ENCODE measurements at regions not wholly inside any gene's neighbourhood (a gene's known extent, or its start where the extent isn't known, plus 50 kb on each side); places are given as distances from the start of the nearest gene placed in this dataset.
A peak's percentile ranks its signal among the peaks of the same experiment; 100 is the strongest.

DNA sequence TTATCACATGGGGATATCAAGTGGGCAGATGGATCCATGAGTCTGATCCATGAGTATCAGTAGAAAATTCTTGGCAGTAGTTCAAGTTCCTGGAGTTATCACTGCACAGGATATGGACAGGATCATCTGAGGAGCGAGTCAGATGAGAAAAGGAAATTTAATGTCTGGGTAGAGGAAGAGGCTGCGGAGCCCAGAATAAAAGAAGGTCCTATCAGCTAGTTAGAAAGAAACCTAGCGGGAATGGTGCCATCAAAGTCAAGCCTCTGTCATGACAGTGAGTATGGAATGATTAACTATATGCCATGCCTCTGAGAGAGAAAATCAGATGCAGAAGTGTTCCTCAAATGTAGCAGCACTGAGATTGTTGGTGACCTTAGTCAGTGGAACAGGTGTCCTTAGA is 248.1 kb downstream of the PIK3R1 start:
- WGBS (ENCODE audit: low lambda C conversion rate), result 36% methylated on average over 3 of the region's 3 CpGs
- ChIA-PET POLR2A (no interaction called here), CTCF (ENCODE audit: low intra/inter-chr PET ratio, low total read pairs) (no interaction called here)
- no peak overlapping the region for H3K4me3 ChIP-seq (replicated peaks in 1 of 3; ENCODE audit: insufficient read depth in 1 of 3, low read depth in 2 of 3, low read length in 3 of 3)
- no peak overlapping the region for H3K4me2 ChIP-seq (ENCODE audit: low read depth, low read length)
- H4K20me1 ChIP-seq (ENCODE audit: insufficient read depth, low read length), result no peaks in the 10 kb centered on the region
- no peaks in the 10 kb centered on the region for H3K79me2 ChIP-seq (ENCODE audit: insufficient read depth, low read length)
- H2AFZ ChIP-seq (ENCODE audit: low read length), result no peak overlapping the region
- no peak for TF ChIP-seq ZNF343 (CRISPR knock-in tag; IDR thresholded peaks at IDR 0.05)
- TF ChIP-seq NKX3-1 (CRISPR knock-in tag; IDR thresholded peaks at IDR 0.05), result no peak
- no peak for TF ChIP-seq PRPF4 (IDR thresholded peaks at IDR 0.05; ENCODE audit: low read depth, low read length, poor library complexity, severe bottlenecking)
- no peak for TF ChIP-seq ZNF138 (CRISPR knock-in tag; IDR thresholded peaks at IDR 0.05; ENCODE audit: low read depth)
- no peak for TF ChIP-seq RARA (CRISPR knock-in tag; IDR thresholded peaks at IDR 0.05)
- no peak for TF ChIP-seq PHF8 (CRISPR knock-in tag; IDR thresholded peaks at IDR 0.05)
- no peak for TF ChIP-seq SMC3 (IDR thresholded peaks at IDR 0.05; ENCODE audit: low read length)
- TF ChIP-seq ZBTB8A (CRISPR knock-in tag; IDR thresholded peaks at IDR 0.05; ENCODE audit: borderline replicate concordance, low read depth), result no peak
- TF ChIP-seq PITX1 (CRISPR knock-in tag; IDR thresholded peaks at IDR 0.05), result no peak
- TF ChIP-seq CCDC6 (CRISPR knock-in tag; IDR thresholded peaks at IDR 0.05), result no peak
- no peak for TF ChIP-seq ETV6 (CRISPR knock-in tag; conservative IDR thresholded peaks at IDR 0.05)
- DNase-seq (ENCODE audit: low spot score), result no peak
- peaks cover 0 to 3% of the 10 kb centered on the region in 2 experiments; a peak in 1 of 5 replicates for H3K27me3 ChIP-seq (ENCODE audit: control insufficient read depth in 1 of 2, insufficient read depth in 2 of 2, low read length in 2 of 2)
- BruUV-seq (replicated peaks), result no TSS peak
- H3K4me1 ChIP-seq (ENCODE audit: insufficient read depth, low read length), result peaks cover 17% of the 10 kb centered on the region
- intact Hi-C loops (cut with micrococcal nuclease; ENCODE audit: unreplicated experiment), result no loop called here
- H3K27ac ChIP-seq (ENCODE audit: extremely low read length, insufficient read depth, low read length), result no peak overlapping the region
- no peaks in the 10 kb centered on the region for H3K9me3 ChIP-seq (ENCODE audit: low read length)
- no peaks in the 10 kb centered on the region for H3K36me3 ChIP-seq (replicated peaks in 1 of 2; ENCODE audit: control insufficient read depth in 1 of 2, insufficient read depth in 2 of 2, low read length in 2 of 2)
- FAIRE-seq, result no peak
- in situ Hi-C loops (cut with HindIII; ENCODE audit: extremely low pct_ligation_motif_present, low pct_unique_long_range_greater_than_20kb), result no loop called here
- no peak for ATAC-seq
- H3K9ac ChIP-seq (ENCODE audit: insufficient read depth, low read depth, low read length), result no peak overlapping the region

DNA sequence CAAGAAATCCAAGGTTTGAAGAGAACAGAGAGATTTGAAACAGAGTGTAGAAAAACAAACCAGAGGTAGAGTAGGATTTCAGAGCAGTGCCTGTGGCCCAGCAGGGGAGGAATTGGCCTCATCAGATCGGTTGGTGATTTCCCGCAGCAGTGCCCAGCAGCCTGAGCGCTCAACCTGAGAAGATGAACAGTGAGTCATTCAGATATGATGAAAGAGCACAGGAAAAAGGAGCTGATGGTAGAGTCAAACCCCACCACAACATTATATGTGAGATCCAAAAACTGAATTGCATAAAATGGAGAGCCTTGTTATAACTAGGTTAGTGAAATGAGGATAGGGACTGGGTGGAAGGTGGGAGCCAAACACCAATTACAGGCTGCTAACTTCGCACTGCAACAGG is 248.9 kb downstream of the PIK3R1 start:
- ChIA-PET POLR2A (no interaction called here), CTCF (ENCODE audit: low intra/inter-chr PET ratio, low total read pairs) (no interaction called here)
- no peak for TF ChIP-seq MZF1 (CRISPR knock-in tag; IDR thresholded peaks at IDR 0.05; ENCODE audit: borderline replicate concordance)
- TF ChIP-seq RARG (CRISPR knock-in tag; IDR thresholded peaks at IDR 0.05; ENCODE audit: low read depth), result no peak
- peak; percentile 18; the same call in 1 of the 2 replicates for TF ChIP-seq FOSL2 (CRISPR knock-in tag; IDR thresholded peaks at IDR 0.05)
- Histone ChIP-seq H3K79me2 (ENCODE audit: insufficient read depth, low read length) (no peaks in the 10 kb centered on the region), H2AFZ (ENCODE audit: low read length) (no peak overlapping the region), H3K9ac (ENCODE audit: insufficient read depth, low read depth, low read length) (no peak overlapping the region), H4K20me1 (ENCODE audit: insufficient read depth, low read length) (no peaks in the 10 kb centered on the region), H3K36me3 (replicated peaks in 1 of 2; ENCODE audit: control insufficient read depth in 1 of 2, insufficient read depth in 2 of 2, low read length in 2 of 2) (no peaks in the 10 kb centered on the region), H3K9me3 (ENCODE audit: low read length) (no peaks in the 10 kb centered on the region), H3K4me3 (replicated peaks in 1 of 3; ENCODE audit: insufficient read depth in 1 of 3, low read depth in 2 of 3, low read length in 3 of 3) (no peak overlapping the region), H3K27me3 (ENCODE audit: control insufficient read depth in 1 of 2, insufficient read depth in 2 of 2, low read length in 2 of 2) (peaks cover 0 to 3% of the 10 kb centered on the region in 2 experiments; a peak in 1 of 5 replicates), H3K4me2 (ENCODE audit: low read depth, low read length) (no peak overlapping the region), H3K27ac (ENCODE audit: extremely low read length, insufficient read depth, low read length) (no peak overlapping the region), H3K4me1 (ENCODE audit: insufficient read depth, low read length) (peaks cover 9% of the 10 kb centered on the region)
- ATAC-seq (no peak), DNase-seq (ENCODE audit: low spot score) (no peak), FAIRE-seq (no peak)
- in situ Hi-C loops (cut with HindIII; ENCODE audit: extremely low pct_ligation_motif_present, low pct_unique_long_range_greater_than_20kb) (no loop called here), intact Hi-C loops (cut with micrococcal nuclease; ENCODE audit: unreplicated experiment) (no loop called here)
- 70% methylated on average over 4 of the region's 4 CpGs for WGBS (ENCODE audit: low lambda C conversion rate)
- no TSS peak for BruUV-seq (replicated peaks)

Data from HepG2 (cell line).